OCI-LY3 (cell line): ENCODE measurements at regions not wholly inside any gene's neighbourhood (a gene's known extent, or its start where the extent isn't known, plus 50 kb on each side); places are given as distances from the start of the nearest gene placed in this dataset.
A peak's percentile ranks its signal among the peaks of the same experiment; 100 is the strongest.

Experiments
- H2AFZ ChIP-seq: fragments of 200-600, 300-600 bp; shearing (Covaris generic); 2 replicates; pipeline ENCODE4 v1.6.0; 2014; ENCODE audit warnings: antibody characterized with exemption, low read depth, low read length
- H3K27ac ChIP-seq: fragments of 200-600, 300-600 bp; sonication (generic); 2 replicates; pipeline ENCODE4 v1.5.1; 2014; ENCODE audit warnings: mild to moderate bottlenecking, low read length, moderate library complexity, mixed read lengths
- H3K27me3 ChIP-seq: fragments of 200-600, 300-600 bp; sonication (generic); 2 replicates; pipeline ENCODE4 v1.6.1; 2014; ENCODE audit warnings: low read depth, low read length, mixed read lengths
- H3K36me3 ChIP-seq: fragments of 200-600, 300-600 bp; sonication (generic); replicated peaks from 2 replicates; pipeline ENCODE3; 2014; ENCODE audit warnings: low read depth, low read length, mixed read lengths
- H3K4me1 ChIP-seq: fragments of 300-600, 200-600 bp; sonication (generic); 2 replicates; pipeline ENCODE4 v1.6.1; 2014; ENCODE audit warnings: low read length, mixed read lengths
- H3K4me2 ChIP-seq: fragments of 200-600, 300-600 bp; sonication (generic); 2 replicates; pipeline ENCODE4 v1.6.1; 2014; ENCODE audit warnings: low read length, mixed read lengths
- H3K4me3 ChIP-seq: fragments of 300-600, 200-600 bp; sonication (generic); 2 replicates; pipeline ENCODE4 v1.5.1; 2014; ENCODE audit warnings: antibody characterized with exemption, mild to moderate bottlenecking, low read length, moderate library complexity
- H3K79me2 ChIP-seq: fragments of 300-600, 200-600 bp; shearing (Covaris generic); 2 replicates; pipeline ENCODE4 v1.6.1; 2014; ENCODE audit warnings: mild to moderate bottlenecking, low read length, mixed read lengths
- H3K9ac ChIP-seq: fragments of 300-600, 200-600 bp; shearing (Covaris generic); 2 replicates; pipeline ENCODE4 v1.6.0; 2014; ENCODE audit warnings: mild to moderate bottlenecking, low read length, moderate library complexity
- H3K9me3 ChIP-seq: fragments of 200-600, 300-600 bp; shearing (Covaris generic); 2 replicates; pipeline ENCODE4 v1.6.1; 2014; ENCODE audit warnings: low read length, mixed read lengths; ENCODE audit not compliant: insufficient read depth
- H4K20me1 ChIP-seq: fragments of 200-600, 300-600 bp; sonication (generic); 2 replicates; pipeline ENCODE4 v1.6.1; 2016; ENCODE audit warnings: low read length, mixed read lengths; ENCODE audit not compliant: insufficient read depth
- CTCF ChIP-seq: fragments of 200-600, 300-600 bp; sonication (generic); IDR thresholded peaks from 2 replicates; pipeline ENCODE4 v1.5.1; 2014; ENCODE audit warnings: antibody characterized with exemption, low read length, low read depth
- EZH2phosphoT487 ChIP-seq: fragments of 200-600 bp; shearing (Covaris generic); IDR thresholded peaks from 2 replicates; pipeline ENCODE4 v1.6.1; 2018; ENCODE audit warnings: antibody characterized with exemption, mixed run types, low read depth

- peaks cover 7% of the 10 kb centered on the region for H3K27me3 ChIP-seq
- H3K4me3 ChIP-seq = peak overlapping the region; percentile 68
- H3K4me2 ChIP-seq = peak overlapping the region; percentile 78
- peaks cover 14% of the 10 kb centered on the region for H3K4me1 ChIP-seq
- TF ChIP-seq CTCF (no peak), EZH2phosphoT487 (no peak)
- H3K9ac ChIP-seq = peak overlapping the region; percentile 33
- no peak overlapping the region for H3K27ac ChIP-seq
- H3K79me2 ChIP-seq = no peaks in the 10 kb centered on the region
- peak overlapping the region; percentile 98 for H2AFZ ChIP-seq
- H4K20me1 ChIP-seq = no peaks in the 10 kb centered on the region
- no peaks in the 10 kb centered on the region for H3K9me3 ChIP-seq
- H3K36me3 ChIP-seq = no peaks in the 10 kb centered on the region
Observed at GRCh38 chr15:66850996-66851310, 148.9 kb downstream of the SMAD6 start.

- peak overlapping the region; percentile 78 for H3K4me2 ChIP-seq
- TF ChIP-seq CTCF (peak; percentile 92), EZH2phosphoT487 (no peak)
- no peaks in the 10 kb centered on the region for H3K79me2 ChIP-seq
- peaks cover 14% of the 10 kb centered on the region for H3K4me1 ChIP-seq
- no peaks in the 10 kb centered on the region for H4K20me1 ChIP-seq
- no peak overlapping the region for H3K27ac ChIP-seq
- H3K9ac ChIP-seq = peak overlapping the region; percentile 33
- H3K36me3 ChIP-seq = no peaks in the 10 kb centered on the region
- H3K4me3 ChIP-seq = peak overlapping the region; percentile 68
- H3K27me3 ChIP-seq = peaks cover 7% of the 10 kb centered on the region
- no peaks in the 10 kb centered on the region for H3K9me3 ChIP-seq
- H2AFZ ChIP-seq = peak overlapping the region; percentile 98
Observed at GRCh38 chr15:66851311-66852063, 149.5 kb downstream of the SMAD6 start.

- no peaks in the 10 kb centered on the region for H4K20me1 ChIP-seq
- H2AFZ ChIP-seq = peak overlapping the region; percentile 93
- TF ChIP-seq EZH2phosphoT487 = no peak
- no peak for TF ChIP-seq CTCF
- H3K79me2 ChIP-seq = no peaks in the 10 kb centered on the region
- H3K36me3 ChIP-seq = no peaks in the 10 kb centered on the region
- H3K9me3 ChIP-seq = no peaks in the 10 kb centered on the region
- peaks cover 7% of the 10 kb centered on the region for H3K27me3 ChIP-seq
- H3K27ac ChIP-seq = no peak overlapping the region
- H3K4me1 ChIP-seq = peaks cover 14% of the 10 kb centered on the region
- peak overlapping the region; percentile 78 for H3K4me2 ChIP-seq
- H3K9ac ChIP-seq = no peak overlapping the region
- 0 out of 2 replicates have a peak overlapping the region, but pooled peaks have one; percentile 68 for H3K4me3 ChIP-seq
Observed at GRCh38 chr15:66852064-66852905, 150.2 kb downstream of the SMAD6 start.
